GM21619 (cell line): ENCODE measurements at regions not wholly inside any gene's neighbourhood (a gene's known extent, or its start where the extent isn't known, plus 50 kb on each side); places are given as distances from the start of the nearest gene placed in this dataset.
"Not testable (repeated sequence)": the region's sequence is repeated elsewhere in the genome, so short reads cannot be mapped to it uniquely, and the experiment has no call there.

ENCODE experiments used
- ATAC-seq: cut with Tn5 transposase; IDR thresholded peaks from one replicate; pipeline ENCODE4 v1.9.1; 2021; ENCODE audit not compliant: unreplicated experiment

- no peak for ATAC-seq
Observed at GRCh38 chr3:87109465-87109864, 117.6 kb upstream of the CHMP2B start.

DNA sequence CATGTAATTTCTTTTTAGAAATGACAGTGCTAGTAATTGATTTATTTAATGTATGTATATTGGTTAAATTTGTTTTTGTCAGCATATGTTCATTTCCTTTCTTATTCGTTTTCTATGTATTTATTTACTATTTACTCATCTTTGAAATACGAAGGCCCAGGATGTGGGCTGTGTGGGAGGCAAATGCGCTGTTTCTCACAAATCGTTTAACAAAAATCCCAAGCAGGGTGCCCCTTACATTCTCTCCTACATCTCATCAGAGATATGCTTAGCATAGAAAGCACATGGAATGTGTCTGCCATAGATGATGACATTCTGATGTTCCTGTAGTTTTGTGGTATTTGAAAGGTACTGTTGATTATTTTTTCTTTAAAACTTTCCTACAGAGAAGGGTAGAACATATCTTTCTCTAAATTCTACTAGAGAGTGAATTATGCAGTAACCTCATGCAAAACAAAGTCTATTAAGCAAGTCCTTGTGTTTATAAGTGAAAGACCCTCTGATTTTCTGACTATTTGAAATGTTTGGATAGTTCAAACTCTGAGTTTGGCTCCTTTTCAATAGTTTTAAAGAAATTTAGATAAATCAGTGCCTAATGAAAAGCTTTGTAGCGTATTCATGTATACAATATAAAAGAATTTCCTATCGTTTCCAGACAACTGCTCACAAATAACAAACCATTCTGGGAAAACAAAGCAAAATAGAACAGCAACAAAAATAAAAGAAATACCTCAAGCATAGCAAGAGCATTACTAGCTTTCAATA, 111.1 kb upstream of the VGLL3 start:
- ATAC-seq: no peak

- ATAC-seq: not testable (repeated sequence)
Observed at GRCh38 chr3:87097733-87098132, 106.8 kb upstream of the VGLL3 start.

GRCh38 chr3:87090631-87091030, 99.7 kb upstream of the VGLL3 start:
- no peak for ATAC-seq

DNA sequence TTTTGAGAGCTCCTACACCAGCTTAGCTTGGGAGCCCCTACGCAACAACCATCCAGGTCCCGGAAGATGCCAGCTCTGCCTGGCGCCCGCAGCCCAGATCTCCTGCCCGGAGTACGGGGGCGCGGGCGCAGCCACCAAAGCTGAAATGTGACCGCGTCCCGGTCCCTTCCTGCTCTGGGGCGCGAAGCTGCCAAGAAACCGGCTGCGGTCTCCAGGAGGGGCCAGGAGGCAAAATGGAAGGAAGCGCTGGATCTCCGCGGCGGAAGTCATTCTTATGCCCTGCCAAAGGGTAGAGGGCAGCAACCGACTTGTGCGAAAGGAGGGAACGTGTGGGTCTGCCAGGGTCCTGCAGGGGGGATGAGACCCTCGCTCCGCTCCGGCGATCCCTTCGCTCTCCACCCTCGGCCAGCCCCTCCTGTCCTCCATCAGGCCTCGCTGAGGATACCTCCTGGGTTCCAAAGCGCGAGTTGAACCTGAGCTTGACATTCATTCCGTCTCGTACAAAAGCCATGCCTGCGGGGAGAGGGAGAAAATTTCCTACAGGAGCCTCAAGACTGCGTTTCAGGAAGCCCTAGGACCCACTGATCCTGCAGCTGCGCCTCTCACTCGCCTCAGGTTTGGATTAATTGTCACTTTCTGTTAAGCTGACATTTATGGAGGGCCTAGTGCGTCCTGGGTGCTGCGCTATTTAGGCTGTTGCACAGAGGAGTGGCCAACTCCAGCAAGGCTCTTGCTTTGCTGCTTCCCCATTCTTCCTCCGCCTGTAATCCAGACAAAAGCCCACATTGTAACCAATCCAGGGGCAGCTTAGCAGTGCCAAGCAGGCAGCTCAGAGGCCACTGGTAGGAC, 98.3 kb upstream of the VGLL3 start:
- peak; percentile 64 for ATAC-seq

- no peak for ATAC-seq
Observed at GRCh38 chr3:87088430-87088992, 97.6 kb upstream of the VGLL3 start.

GRCh38 chr3:87084868-87085267, 93.9 kb upstream of the VGLL3 start:
- ATAC-seq: no peak

- peak; percentile 74 for ATAC-seq
Observed at GRCh38 chr3:87082796-87083440, 92.0 kb upstream of the VGLL3 start.

GRCh38 chr3:87077355-87077754, 86.4 kb upstream of the VGLL3 start:
- ATAC-seq: no peak

DNA sequence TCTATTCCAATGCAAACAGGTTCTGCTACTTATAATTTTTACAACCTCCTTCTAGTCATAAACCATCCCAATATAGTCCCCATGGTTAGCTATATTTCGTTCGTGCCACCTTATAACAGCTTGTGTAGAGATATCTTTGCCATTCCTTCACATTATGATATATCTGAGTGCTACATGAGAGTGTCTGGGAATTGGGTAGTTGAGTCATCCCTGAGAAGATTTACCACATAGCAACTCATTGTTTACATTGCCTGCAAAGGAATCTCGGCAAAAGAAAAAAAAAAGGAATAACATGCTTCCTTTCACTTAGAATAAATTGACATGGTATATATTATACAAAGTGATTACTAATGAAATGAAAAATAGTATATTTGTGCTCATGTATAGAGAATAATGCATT, 86.0 kb upstream of the VGLL3 start:
- ATAC-seq: no peak

- ATAC-seq: no peak
Observed at GRCh38 chr3:87073496-87074145, 82.7 kb upstream of the VGLL3 start.

- no peak for ATAC-seq
Observed at GRCh38 chr3:87072446-87072845, 81.5 kb upstream of the VGLL3 start.

DNA sequence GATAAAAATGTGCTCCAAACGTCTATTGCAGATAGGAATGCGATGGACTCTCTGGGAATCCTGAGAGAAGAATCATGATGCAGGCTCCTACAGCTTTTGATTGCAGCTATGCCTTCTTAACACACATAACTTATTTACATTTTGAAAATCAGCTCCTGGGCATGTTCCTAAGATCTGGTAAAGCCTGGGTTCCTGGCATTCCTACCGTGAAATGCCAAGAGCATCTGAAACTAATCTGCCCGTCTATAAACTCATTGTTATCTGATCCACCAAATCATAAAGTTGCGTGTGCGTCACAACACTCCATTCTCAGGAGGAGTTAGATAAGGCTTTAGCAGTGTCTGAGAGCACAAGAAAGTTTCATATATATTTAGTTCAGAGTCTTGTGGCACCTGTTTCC, 79.0 kb upstream of the VGLL3 start:
- no peak for ATAC-seq

DNA sequence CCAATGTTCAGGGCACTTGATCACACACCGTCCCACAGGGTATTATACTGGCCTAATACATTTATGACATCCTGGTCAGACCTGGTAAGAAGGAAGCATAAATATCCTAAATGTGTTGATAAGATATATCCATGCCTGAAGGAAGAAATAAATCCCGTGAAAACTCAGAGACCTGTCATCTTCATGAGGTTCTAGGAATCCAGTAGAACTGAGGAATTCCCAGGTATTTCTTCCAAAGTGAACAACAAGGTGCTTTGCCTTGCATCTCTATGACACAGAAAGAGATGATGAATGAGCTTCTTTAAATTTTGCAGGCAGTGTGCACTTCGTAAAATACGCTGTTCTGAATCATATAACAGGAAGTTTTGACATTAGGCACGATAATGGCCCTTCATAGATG, 78.1 kb upstream of the VGLL3 start:
- ATAC-seq: no peak

DNA sequence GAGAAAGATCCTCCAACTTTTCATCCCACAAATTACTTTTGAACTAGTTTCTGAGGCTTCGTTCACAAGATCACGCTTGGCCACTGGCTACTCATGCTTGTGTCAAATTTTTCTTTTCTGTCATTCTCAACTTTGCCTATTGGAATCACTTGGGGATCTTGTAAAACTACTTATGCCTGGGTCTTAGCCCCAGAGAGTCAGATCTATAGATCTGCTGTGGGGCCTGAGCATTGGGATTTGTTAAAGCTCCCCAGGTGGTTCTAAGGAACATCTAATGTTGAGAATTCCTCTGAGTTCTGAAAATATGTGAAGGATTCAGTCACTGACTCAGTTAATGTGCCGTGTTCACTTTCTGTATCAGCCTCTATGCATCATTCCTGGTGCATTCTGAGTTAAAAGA, 71.7 kb upstream of the VGLL3 start:
- no peak for ATAC-seq

DNA sequence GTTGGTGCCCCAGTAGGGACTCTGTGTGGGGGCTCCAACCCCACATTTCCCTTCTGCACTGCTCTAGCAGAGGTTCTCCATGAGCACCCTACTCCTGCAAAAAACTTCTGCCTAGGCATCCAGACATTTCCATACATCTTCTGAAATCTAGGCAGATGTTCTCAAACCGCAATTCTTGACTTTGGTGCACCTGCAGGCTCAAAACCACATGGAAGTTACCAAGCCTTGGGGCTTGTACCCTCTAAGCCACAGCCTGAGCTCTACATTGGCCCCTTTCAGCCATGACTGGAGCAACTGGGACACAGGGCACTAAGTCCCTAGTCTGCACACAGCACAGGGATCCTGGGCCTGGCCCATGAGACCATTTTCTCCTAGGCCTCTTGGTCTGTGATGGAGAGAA, 66.5 kb upstream of the VGLL3 start:
- no peak for ATAC-seq

DNA sequence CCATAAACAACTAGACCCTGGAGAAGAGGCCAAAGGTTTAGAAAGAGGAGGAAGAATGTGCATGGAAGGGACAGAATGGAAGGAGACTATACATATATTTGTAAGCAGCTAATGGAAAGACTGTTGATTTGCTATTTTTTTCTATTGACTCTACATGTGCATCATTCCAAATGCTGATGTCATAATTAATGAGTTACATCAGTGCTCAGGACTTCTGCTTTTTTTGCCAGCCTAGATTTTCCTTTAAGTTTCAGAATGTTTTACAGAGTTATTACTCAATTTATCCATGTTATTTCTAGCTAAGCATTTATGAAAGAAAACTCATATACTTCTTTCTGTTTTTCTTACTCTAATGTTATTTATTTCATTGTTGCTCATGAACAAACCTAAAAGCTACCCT, 62.6 kb upstream of the VGLL3 start:
- ATAC-seq: no peak

GRCh38 chr3:87052499-87053260, 61.7 kb upstream of the VGLL3 start:
- no peak for ATAC-seq

DNA sequence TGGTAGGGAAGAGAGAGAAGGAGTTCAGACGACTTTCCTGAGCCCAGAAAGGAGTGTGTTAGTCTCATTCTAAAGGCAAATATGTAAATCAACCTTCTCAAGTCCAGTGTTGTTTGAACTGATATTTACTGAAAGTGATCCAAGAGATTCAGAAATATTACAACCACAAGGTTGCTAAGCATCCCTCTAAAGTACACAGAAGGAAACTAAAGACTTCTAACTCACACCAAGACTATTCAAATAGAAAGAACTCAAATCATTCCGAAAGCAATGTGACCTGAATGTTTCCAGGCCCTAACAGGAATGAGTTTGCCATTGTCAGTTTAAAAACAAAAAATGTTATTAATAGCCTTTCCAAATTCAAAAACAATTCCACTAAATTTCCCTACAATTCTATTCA, 56.9 kb upstream of the VGLL3 start:
- ATAC-seq: no peak

- no peak for ATAC-seq
Observed at GRCh38 chr3:87046241-87046640, 55.3 kb upstream of the VGLL3 start.
